ENCODE measurements at regions not wholly inside any gene's neighbourhood (a gene's known extent, or its start where the extent isn't known, plus 50 kb on each side); places are given as distances from the start of the nearest gene placed in this dataset.
"Not testable (repeated sequence)": the region's sequence is repeated elsewhere in the genome, so short reads cannot be mapped to it uniquely, and the experiment has no call there.

GRCh38 chr4:153905231-153905630, 116.3 kb upstream of the SFRP2 start:
- H3K9me3 ChIP-seq (ENCODE audit: control insufficient read depth in 2 of 2, low read length in 2 of 2) = no peaks in the 10 kb centered on the region
- no peak overlapping the region for H3K27ac ChIP-seq (ENCODE audit: low read length)
- no peaks in the 10 kb centered on the region for H3K4me1 ChIP-seq (ENCODE audit: control insufficient read depth, insufficient read depth, low read length)
- H3K9ac ChIP-seq (ENCODE audit: low read length in 2 of 2) = no peak overlapping the region
- no peaks in the 10 kb centered on the region for H3K27me3 ChIP-seq (ENCODE audit: control insufficient read depth in 1 of 2, insufficient read depth in 2 of 2, low read length in 2 of 2)
- no peaks in the 10 kb centered on the region for H3K36me3 ChIP-seq (ENCODE audit: control insufficient read depth in 2 of 2, insufficient read depth in 2 of 2, low read length in 2 of 2)
- no peak overlapping the region for H3K4me3 ChIP-seq (ENCODE audit: low read length in 2 of 2)

- H3K9me3 ChIP-seq (ENCODE audit: control insufficient read depth in 2 of 2, low read length in 2 of 2) = no peaks in the 10 kb centered on the region
- H3K27me3 ChIP-seq (ENCODE audit: control insufficient read depth in 1 of 2, insufficient read depth in 2 of 2, low read length in 2 of 2) = no peaks in the 10 kb centered on the region
- H3K27ac ChIP-seq (ENCODE audit: low read length) = no peak overlapping the region
- H3K9ac ChIP-seq (ENCODE audit: low read length in 2 of 2) = no peak overlapping the region
- H3K4me1 ChIP-seq (ENCODE audit: control insufficient read depth, insufficient read depth, low read length) = no peaks in the 10 kb centered on the region
- H3K36me3 ChIP-seq (ENCODE audit: control insufficient read depth in 2 of 2, insufficient read depth in 2 of 2, low read length in 2 of 2) = no peaks in the 10 kb centered on the region
- H3K4me3 ChIP-seq (ENCODE audit: low read length in 2 of 2) = no peak overlapping the region
Observed at GRCh38 chr4:153904011-153904410, 115.1 kb upstream of the SFRP2 start.

DNA sequence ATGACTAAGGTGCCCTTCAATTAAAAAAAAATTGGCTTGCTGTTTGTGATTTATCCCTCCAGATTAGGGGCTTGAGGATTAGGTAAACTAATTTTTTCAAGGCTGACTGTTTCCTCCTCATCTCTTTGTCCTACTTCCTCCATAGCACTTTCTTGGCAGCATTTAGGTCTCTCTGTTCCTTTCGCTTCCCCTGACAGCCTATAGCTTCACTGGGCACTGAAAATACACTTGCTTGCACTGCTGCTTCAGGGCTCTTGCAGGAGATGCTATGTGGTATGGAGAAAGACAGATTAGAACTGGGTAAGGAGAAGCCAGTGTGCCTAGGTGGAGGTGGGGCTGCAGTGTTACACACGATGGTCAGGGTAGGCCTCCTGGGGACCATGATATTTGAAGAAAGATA, 112.3 kb upstream of the SFRP2 start:
- no peaks in the 10 kb centered on the region for H3K9me3 ChIP-seq (ENCODE audit: control insufficient read depth in 2 of 2, low read length in 2 of 2)
- no peak overlapping the region for H3K4me3 ChIP-seq (ENCODE audit: low read length in 2 of 2)
- H3K4me1 ChIP-seq (ENCODE audit: control insufficient read depth, insufficient read depth, low read length) = no peaks in the 10 kb centered on the region
- no peak overlapping the region for H3K9ac ChIP-seq (ENCODE audit: low read length in 2 of 2)
- no peaks in the 10 kb centered on the region for H3K27me3 ChIP-seq (ENCODE audit: control insufficient read depth in 1 of 2, insufficient read depth in 2 of 2, low read length in 2 of 2)
- no peak overlapping the region for H3K27ac ChIP-seq (ENCODE audit: low read length)
- H3K36me3 ChIP-seq (ENCODE audit: control insufficient read depth in 2 of 2, insufficient read depth in 2 of 2, low read length in 2 of 2) = no peaks in the 10 kb centered on the region

- no peak overlapping the region for H3K9ac ChIP-seq (ENCODE audit: low read length in 2 of 2)
- no peaks in the 10 kb centered on the region for H3K9me3 ChIP-seq (ENCODE audit: control insufficient read depth in 2 of 2, low read length in 2 of 2)
- no peaks in the 10 kb centered on the region for H3K27me3 ChIP-seq (ENCODE audit: control insufficient read depth in 1 of 2, insufficient read depth in 2 of 2, low read length in 2 of 2)
- H3K4me1 ChIP-seq (ENCODE audit: control insufficient read depth, insufficient read depth, low read length) = no peaks in the 10 kb centered on the region
- no peaks in the 10 kb centered on the region for H3K36me3 ChIP-seq (ENCODE audit: control insufficient read depth in 2 of 2, insufficient read depth in 2 of 2, low read length in 2 of 2)
- no peak overlapping the region for H3K27ac ChIP-seq (ENCODE audit: low read length)
- no peak overlapping the region for H3K4me3 ChIP-seq (ENCODE audit: low read length in 2 of 2)
Observed at GRCh38 chr4:153900426-153900825, 111.5 kb upstream of the SFRP2 start.

DNA sequence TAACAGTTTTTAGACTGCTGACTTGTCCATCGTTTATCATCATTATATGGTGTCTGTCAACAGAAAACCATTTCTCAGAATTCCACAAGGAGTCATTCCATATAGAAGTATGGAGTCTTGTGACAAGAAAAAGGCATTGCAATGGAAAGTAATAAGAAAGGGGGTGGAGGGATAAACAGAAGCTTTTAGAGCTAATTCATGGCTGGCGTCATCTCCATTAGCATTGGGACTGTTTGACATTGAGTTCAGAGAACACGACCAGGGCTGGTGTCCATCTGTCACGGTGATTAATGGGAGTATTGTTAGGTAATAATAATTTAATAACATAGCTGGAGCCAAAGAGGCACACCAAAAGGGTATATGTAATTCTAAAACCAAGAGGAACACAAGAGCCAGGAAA, 101.9 kb upstream of the SFRP2 start:
- H3K27ac ChIP-seq (ENCODE audit: low read length) = no peak overlapping the region
- H3K36me3 ChIP-seq (ENCODE audit: control insufficient read depth in 2 of 2, insufficient read depth in 2 of 2, low read length in 2 of 2) = no peaks in the 10 kb centered on the region
- H3K27me3 ChIP-seq (ENCODE audit: control insufficient read depth in 1 of 2, insufficient read depth in 2 of 2, low read length in 2 of 2) = no peaks in the 10 kb centered on the region
- no peaks in the 10 kb centered on the region for H3K4me1 ChIP-seq (ENCODE audit: control insufficient read depth, insufficient read depth, low read length)
- H3K9ac ChIP-seq (ENCODE audit: low read length in 2 of 2) = no peak overlapping the region
- H3K4me3 ChIP-seq (ENCODE audit: low read length in 2 of 2) = no peak overlapping the region
- H3K9me3 ChIP-seq (ENCODE audit: control insufficient read depth in 2 of 2, low read length in 2 of 2) = peaks cover 0 to 2% of the 10 kb centered on the region in 2 donors

GRCh38 chr4:153887217-153887616, 98.3 kb upstream of the SFRP2 start:
- Histone ChIP-seq H3K27me3 (ENCODE audit: control insufficient read depth in 1 of 2, insufficient read depth in 2 of 2, low read length in 2 of 2) (no peaks in the 10 kb centered on the region), H3K4me3 (ENCODE audit: low read length in 2 of 2) (no peak overlapping the region), H3K4me1 (ENCODE audit: control insufficient read depth, insufficient read depth, low read length) (no peaks in the 10 kb centered on the region), H3K27ac (ENCODE audit: low read length) (no peak overlapping the region), H3K36me3 (ENCODE audit: control insufficient read depth in 2 of 2, insufficient read depth in 2 of 2, low read length in 2 of 2) (no peaks in the 10 kb centered on the region), H3K9me3 (ENCODE audit: control insufficient read depth in 2 of 2, low read length in 2 of 2) (no peaks in the 10 kb centered on the region), H3K9ac (ENCODE audit: low read length in 2 of 2) (no peak overlapping the region)

DNA sequence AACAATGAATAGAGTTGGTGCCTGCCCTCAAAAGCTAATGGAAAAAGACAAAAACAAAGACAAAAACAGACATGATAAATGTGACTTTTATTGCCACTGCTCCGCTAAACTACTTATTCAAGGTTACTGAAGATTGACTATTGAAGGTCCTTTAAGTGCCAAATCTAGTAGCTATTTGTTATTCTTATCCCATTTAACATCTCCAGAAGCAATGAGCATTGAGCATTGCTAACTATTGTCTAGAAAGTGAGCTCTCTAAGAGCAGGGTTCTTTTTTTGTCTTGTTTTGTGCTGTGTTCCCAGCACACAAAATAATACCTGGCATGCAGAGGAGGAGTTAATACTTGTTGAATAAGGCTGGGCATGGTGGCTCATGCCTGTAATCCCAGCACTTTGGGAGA, 95.4 kb upstream of the SFRP2 start:
- H3K9ac ChIP-seq (ENCODE audit: low read length in 2 of 2) = no peak overlapping the region
- no peak overlapping the region for H3K27ac ChIP-seq (ENCODE audit: low read length)
- no peaks in the 10 kb centered on the region for H3K27me3 ChIP-seq (ENCODE audit: control insufficient read depth in 1 of 2, insufficient read depth in 2 of 2, low read length in 2 of 2)
- H3K4me1 ChIP-seq (ENCODE audit: control insufficient read depth, insufficient read depth, low read length) = no peaks in the 10 kb centered on the region
- H3K36me3 ChIP-seq (ENCODE audit: control insufficient read depth in 2 of 2, insufficient read depth in 2 of 2, low read length in 2 of 2) = no peaks in the 10 kb centered on the region
- H3K4me3 ChIP-seq (ENCODE audit: low read length in 2 of 2) = no peak overlapping the region
- peaks cover 0 to 3% of the 10 kb centered on the region in 2 donors for H3K9me3 ChIP-seq (ENCODE audit: control insufficient read depth in 2 of 2, low read length in 2 of 2)

DNA sequence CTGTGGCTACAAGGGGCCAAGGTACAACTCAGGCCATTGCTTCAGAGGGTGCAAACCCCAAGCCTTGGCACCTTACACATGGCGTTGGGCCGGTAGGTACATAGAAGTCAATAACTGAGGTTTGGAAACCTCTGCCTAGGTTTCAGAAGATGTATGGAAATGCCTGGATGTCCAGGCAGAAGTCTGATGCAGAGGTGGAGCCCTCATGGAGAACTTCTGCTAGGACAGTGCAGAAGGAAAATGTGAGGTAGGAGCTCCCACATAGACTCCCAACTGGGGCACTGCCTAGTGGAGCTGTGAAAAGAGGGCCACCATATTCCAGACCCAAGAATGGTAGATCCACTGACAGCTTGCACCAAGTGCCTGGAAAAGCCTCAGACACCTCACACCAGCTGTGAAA, 92.1 kb upstream of the SFRP2 start:
- no peak overlapping the region for H3K27ac ChIP-seq (ENCODE audit: low read length)
- peaks cover 0 to 3% of the 10 kb centered on the region in 2 donors for H3K9me3 ChIP-seq (ENCODE audit: control insufficient read depth in 2 of 2, low read length in 2 of 2)
- no peaks in the 10 kb centered on the region for H3K36me3 ChIP-seq (ENCODE audit: control insufficient read depth in 2 of 2, insufficient read depth in 2 of 2, low read length in 2 of 2)
- no peaks in the 10 kb centered on the region for H3K27me3 ChIP-seq (ENCODE audit: control insufficient read depth in 1 of 2, insufficient read depth in 2 of 2, low read length in 2 of 2)
- no peak overlapping the region for H3K4me3 ChIP-seq (ENCODE audit: low read length in 2 of 2)
- no peaks in the 10 kb centered on the region for H3K4me1 ChIP-seq (ENCODE audit: control insufficient read depth, insufficient read depth, low read length)
- H3K9ac ChIP-seq (ENCODE audit: low read length in 2 of 2) = no peak overlapping the region

DNA sequence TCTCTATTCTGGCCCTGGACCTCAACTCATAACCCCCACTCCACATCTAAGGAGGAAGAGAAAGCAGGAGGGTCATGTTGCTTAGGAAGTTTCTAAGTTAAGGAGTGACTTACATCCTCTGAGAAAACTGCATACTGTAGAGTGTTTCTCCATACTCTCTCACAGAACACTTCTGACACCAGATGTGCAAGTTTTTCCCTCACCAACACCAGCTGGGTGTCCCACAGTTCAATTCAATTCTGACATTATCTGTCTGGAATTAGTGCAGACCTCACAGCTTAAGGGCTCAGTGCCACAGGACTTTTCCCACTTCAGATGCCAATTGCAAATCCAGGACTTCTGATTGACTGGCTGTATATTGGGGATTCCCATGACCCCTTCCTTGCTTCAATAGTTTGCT, 89.0 kb upstream of the SFRP2 start:
- no peaks in the 10 kb centered on the region for H3K4me1 ChIP-seq (ENCODE audit: control insufficient read depth, insufficient read depth, low read length)
- H3K27me3 ChIP-seq (ENCODE audit: control insufficient read depth in 1 of 2, insufficient read depth in 2 of 2, low read length in 2 of 2) = no peaks in the 10 kb centered on the region
- no peak overlapping the region for H3K27ac ChIP-seq (ENCODE audit: low read length)
- H3K36me3 ChIP-seq (ENCODE audit: control insufficient read depth in 2 of 2, insufficient read depth in 2 of 2, low read length in 2 of 2) = no peaks in the 10 kb centered on the region
- H3K4me3 ChIP-seq (ENCODE audit: low read length in 2 of 2) = no peak overlapping the region
- peaks cover 0 to 3% of the 10 kb centered on the region in 2 donors for H3K9me3 ChIP-seq (ENCODE audit: control insufficient read depth in 2 of 2, low read length in 2 of 2)
- no peak overlapping the region for H3K9ac ChIP-seq (ENCODE audit: low read length in 2 of 2)

DNA sequence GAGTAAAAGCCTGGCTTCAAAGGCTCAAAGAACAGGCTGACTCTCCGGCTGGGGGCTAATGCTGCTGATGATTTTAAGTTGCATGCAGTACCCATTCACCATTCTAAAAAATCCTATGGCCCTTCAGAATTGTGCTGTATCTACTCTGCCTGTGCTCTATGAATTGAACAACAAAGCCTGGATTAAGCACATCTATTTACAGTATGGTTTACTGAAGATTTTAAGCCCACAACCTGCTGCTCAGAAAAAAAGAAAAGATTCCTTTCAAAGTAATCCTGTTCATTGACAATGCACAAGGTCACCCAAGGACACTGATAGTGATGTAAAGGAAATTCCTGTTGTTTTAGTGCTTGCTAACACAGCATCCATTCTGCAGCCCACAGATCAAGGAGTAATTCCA, 84.9 kb upstream of the SFRP2 start:
- Histone ChIP-seq H3K36me3 (ENCODE audit: control insufficient read depth in 2 of 2, insufficient read depth in 2 of 2, low read length in 2 of 2) (no peaks in the 10 kb centered on the region), H3K27ac (ENCODE audit: low read length) (no peak overlapping the region), H3K9me3 (ENCODE audit: control insufficient read depth in 2 of 2, low read length in 2 of 2) (no peaks in the 10 kb centered on the region), H3K27me3 (ENCODE audit: control insufficient read depth in 1 of 2, insufficient read depth in 2 of 2, low read length in 2 of 2) (no peaks in the 10 kb centered on the region), H3K4me3 (ENCODE audit: low read length in 2 of 2) (no peak overlapping the region), H3K4me1 (ENCODE audit: control insufficient read depth, insufficient read depth, low read length) (no peaks in the 10 kb centered on the region), H3K9ac (ENCODE audit: low read length in 2 of 2) (no peak overlapping the region)

GRCh38 chr4:153866766-153867165, 77.9 kb upstream of the SFRP2 start:
- H3K36me3 ChIP-seq (ENCODE audit: control insufficient read depth in 2 of 2, insufficient read depth in 2 of 2, low read length in 2 of 2); H3K9ac ChIP-seq (ENCODE audit: low read length in 2 of 2); H3K4me3 ChIP-seq (ENCODE audit: low read length in 2 of 2); H3K4me1 ChIP-seq (ENCODE audit: control insufficient read depth, insufficient read depth, low read length); H3K27ac ChIP-seq (ENCODE audit: low read length); H3K27me3 ChIP-seq (ENCODE audit: control insufficient read depth in 1 of 2, insufficient read depth in 2 of 2, low read length in 2 of 2): not testable (repeated sequence)
- H3K9me3 ChIP-seq (ENCODE audit: control insufficient read depth in 2 of 2, low read length in 2 of 2) = peaks cover 4 to 14% of the 10 kb centered on the region in 2 donors

DNA sequence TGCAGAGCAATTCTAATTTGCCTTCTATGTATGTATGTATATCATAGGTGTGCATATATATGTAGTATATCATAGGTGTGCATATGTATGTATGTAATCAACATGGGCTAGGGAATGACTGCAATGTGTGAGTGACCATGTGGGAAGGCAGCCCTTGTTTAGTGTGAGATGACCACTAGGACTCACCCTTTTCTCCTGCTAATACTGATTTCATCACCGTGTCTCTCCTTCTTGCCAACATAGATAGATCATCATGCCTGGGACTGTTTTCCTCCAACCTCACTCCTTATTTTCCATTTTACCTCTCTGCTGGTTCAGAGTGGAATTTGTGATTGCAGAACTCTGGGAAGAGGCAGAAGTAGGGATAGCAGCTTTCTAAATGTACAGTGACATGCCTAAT, 63.6 kb upstream of the SFRP2 start:
- Histone ChIP-seq H3K9me3 (ENCODE audit: control insufficient read depth in 2 of 2, low read length in 2 of 2) (peaks cover 0 to 8% of the 10 kb centered on the region in 2 donors), H3K9ac (ENCODE audit: low read length in 2 of 2) (no peak overlapping the region), H3K4me3 (ENCODE audit: low read length in 2 of 2) (no peak overlapping the region), H3K36me3 (ENCODE audit: control insufficient read depth in 2 of 2, insufficient read depth in 2 of 2, low read length in 2 of 2) (no peaks in the 10 kb centered on the region), H3K4me1 (ENCODE audit: control insufficient read depth, insufficient read depth, low read length) (no peaks in the 10 kb centered on the region), H3K27me3 (ENCODE audit: control insufficient read depth in 1 of 2, insufficient read depth in 2 of 2, low read length in 2 of 2) (no peaks in the 10 kb centered on the region), H3K27ac (ENCODE audit: low read length) (no peak overlapping the region)
